Right hindlimb (tissue), 1 donor: ENCODE measurements at regions not wholly inside any gene's neighbourhood (a gene's known extent, or its start where the extent isn't known, plus 50 kb on each side); places are given as distances from the start of the nearest gene placed in this dataset.
"Not testable (repeated sequence)": the region's sequence is repeated elsewhere in the genome, so short reads cannot be mapped to it uniquely, and the experiment has no call there.

Experiments
- DNase-seq: peaks from one replicate; pipeline ENCODE4 v3.0.0-alpha.2; 2018

DNA sequence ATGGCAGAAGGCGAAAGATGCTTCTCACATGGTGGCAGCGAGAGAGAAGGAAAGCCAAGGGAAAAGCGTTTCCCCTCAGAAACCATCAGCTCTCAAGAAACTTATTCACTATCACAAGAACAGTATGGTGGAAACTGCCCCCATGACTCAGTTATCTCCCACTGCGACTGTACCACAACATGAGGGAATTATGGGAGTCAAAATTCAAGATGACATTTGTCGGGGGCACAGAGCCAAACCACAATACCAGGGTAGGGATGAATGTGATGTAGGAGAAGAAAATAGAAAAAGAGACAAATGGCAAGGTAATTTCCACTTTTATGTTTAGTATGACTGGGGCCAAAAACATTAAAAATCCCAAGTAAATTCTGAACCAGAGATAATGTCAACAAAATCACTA is 216.8 kb downstream of the TRIM36 start:
- no peak for DNase-seq

DNA sequence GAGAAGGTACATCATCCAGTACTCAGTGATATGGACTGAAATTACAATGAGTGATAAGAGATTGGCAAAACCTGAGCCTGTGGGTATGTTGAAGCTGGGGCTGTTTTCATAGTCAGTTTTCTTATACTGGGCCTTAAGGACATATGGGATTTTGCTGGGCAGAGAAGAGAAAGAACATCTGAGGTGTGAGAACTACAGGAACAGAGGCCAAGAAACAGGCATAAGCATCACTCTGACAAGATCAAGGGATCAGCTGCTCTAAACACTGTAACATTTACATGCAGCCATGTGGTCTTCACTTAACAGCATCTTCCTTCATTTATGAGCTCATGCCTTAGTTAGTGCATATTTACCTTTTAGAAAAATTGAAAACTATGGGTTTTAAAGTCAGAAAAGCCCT is 220.0 kb downstream of the TRIM36 start:
- DNase-seq = no peak

DNA sequence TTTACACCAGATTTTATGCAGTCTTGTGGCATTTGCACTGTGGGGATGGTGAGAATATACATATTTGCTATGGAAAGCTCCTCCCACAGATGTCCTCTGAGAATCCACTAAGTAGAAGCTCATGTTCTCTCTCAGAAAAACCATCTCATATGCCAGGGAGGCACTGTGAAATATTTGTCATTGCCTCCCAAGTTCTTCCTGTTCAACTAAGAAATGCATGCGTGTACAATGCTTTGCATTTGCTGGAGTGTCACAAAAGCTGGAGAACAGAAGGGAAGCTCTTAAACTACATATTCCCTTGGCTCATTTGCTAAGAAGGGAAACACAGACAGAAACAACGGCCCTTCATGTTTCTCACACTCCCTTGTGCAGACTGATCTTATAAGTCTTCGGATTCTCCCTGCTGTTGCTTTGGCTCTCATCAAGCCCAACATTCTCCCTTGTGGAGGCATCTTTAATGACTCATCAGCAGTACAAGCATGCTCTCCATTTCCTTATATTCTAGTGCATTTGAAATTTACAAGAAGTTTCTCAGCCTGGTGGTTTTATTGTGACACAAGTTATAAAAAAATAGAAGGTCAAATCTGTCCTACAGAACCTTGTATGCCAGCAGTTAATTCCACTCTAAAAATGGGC is 220.6 kb downstream of the TRIM36 start:
- DNase-seq = no peak

DNA sequence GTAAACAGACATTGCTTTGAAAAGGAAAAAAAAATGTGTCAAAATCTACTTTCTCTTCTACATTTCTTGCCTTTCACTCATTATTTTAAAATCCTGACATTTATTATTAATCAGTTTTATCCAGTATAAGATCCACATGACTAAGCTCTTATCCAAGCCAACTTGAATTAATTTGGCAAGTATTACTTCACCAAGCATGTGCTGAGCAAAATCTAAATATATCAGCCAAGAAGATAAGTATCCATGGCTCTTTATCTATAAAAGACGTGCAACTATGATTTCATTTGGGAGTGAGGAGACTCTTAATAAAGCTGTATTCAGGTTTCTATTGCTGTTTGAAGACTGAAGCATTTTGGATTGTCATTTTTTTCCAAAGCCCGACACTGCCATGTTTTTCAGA is 221.3 kb downstream of the TRIM36 start:
- DNase-seq = no peak

DNA sequence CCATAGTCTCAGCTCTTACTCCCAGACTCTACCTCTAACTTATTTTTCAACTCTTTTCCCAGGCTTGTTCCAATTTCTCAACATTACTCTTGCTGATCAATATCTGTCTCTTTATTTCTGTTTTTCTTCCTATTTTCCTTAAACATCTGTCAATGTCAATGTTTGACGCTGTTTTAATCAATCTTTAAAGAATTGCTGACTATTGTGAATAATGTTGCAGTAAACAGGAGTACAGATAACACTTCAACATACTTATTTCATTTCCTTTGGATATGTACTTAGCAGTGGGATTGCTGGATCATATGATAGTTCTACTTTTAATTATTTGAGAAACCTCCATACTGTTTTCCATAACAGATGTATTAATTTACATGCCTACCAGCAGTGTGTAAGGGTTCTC is 229.0 kb downstream of the TRIM36 start:
- no peak for DNase-seq

DNA sequence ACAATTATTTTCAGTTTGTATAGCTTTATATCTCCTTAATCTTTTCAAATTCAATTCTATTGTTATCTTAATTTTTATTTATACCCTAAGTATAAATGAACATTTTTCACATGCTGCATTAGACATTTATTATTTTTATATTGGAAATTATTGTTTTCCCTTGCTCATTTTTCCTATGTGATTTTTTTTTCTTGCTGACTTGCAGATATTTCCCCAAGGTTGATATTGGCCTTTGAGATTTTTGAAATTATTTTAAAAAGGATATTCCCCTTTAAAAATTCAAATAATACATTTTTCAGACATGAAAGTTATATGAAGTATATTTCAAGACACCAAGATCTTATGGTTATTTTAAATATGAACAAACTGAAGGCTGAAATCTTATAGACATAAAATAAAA is 234.2 kb downstream of the TRIM36 start:
- DNase-seq = no peak

DNA sequence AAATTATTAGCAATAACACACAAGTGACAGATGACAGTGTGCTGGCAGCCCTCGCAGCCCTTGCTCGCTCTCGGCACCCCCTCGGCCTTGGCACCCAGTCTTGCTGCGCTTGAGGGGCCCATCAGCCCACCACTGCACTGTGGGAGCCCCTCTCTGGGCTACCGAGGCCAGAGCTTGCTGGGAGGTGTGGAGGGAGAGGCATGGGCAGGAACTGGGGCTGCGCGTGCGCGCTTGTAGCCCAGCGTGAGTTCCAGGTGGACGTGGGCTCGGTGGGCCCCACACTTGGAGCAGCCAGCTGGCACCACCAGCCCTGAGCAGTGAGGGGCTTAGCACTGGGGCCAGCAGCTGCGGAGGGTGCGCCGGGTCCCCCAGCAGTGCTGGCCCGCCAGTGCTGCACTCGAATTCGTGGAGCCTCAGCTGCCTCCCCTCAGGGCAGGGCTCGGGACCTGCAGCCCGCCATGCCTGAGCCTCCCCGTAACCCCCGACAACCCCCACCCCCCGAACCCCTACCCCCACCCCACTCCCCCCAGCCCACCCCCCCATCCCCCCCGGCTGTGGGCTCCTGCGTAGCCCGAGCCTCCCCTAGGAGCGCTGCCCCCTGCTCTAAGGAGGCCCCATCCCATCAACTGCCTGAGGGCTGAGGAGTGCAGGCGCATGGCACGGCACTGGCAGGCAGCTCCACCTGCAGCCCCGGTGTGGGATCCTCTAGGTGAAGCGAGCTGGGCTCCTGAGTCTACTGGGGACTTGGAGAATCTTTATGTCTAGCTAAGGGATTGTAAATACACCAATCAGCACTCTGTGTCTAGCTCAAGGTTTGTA is 240.9 kb downstream of the TRIM36 start:
- DNase-seq = no peak

DNA sequence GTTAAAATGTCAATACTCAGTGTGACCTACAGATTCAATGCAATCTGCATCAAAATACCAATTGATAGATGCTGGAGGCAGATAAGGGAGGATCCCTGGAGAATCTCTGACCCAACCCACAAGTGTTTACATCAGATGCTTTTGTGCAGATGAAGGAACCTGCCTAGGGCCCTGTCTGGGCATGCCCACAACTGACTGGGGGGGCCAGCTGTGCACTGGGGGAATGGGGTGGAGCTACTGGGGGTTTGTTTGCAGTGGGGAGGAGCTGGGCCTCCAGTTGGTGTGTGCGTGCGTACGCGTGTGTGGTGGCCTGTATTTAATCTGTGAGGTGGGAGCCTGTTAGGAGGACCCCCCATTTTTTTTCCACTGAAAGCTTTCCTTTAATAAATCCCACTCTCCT is 244.9 kb downstream of the TRIM36 start:
- DNase-seq = no peak

DNA sequence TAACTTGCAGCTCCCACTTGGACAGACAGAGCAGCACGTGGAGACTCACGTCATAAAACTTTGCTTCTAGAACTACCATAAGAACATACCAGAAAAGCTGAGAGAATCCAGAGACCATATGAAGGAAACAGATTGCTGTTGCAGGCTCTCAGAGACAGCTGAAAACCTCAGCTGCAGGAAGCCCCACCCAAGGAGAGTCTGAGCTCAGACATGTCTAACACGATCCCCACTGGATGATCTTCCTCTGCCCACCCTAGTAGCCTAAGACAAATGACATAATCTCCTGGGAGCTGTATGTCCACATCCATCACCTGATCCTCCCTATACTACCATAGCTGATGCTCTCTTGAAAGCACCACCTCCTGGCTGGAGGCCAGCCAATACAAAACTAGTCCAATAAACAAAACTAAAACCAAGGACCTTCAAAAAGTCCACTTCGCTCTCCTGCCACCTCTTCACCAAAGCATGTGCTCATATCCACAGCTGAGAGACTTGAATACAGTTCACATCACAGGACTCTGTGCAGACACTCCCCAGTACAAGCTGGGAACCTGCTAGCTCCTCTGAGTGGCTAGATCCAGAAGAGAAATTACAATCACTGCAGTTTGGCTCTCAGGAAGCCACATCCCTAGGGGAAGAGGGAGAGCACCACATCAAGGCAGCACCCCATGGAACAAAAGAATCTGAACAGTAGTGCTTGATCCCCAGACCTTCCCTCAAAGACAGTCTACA is 257.4 kb downstream of the TRIM36 start:
- no peak for DNase-seq

DNA sequence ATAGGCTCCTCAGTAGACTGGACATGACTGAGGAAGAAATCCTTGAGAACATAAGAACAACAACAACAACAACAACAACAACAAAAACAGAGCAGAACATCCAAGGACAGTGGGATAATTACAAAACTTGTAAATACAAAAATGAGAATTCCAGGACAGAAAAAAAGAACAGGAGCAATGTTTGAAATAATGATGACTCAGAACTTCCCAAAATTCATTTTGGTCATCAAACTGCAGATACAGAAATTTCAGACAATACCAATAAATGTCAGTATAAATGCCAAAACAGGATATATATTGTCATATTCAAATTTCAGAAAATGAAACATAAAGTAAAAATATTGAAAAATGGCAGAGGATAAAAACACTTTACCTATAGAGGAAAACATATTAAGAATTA is 259.0 kb downstream of the TRIM36 start:
- no peak for DNase-seq

DNA sequence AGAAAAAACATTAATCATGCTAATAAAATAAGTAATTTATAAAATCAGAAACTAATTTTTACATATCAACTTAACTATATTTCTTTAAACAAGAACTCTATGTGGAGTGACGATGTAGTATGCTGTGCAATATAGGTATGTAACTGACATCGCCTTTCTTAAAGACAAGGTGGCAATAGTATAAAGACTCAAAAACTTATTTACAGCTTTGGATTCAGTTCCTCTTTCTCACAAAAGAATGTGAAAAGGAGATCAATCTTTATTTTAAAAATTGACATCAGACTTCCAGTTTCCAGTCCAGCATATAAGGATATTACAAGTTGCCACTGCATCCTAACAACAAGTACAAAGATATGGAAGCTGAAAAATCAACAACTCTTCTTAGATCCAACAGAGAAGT is 260.3 kb downstream of the TRIM36 start:
- DNase-seq = no peak

DNA sequence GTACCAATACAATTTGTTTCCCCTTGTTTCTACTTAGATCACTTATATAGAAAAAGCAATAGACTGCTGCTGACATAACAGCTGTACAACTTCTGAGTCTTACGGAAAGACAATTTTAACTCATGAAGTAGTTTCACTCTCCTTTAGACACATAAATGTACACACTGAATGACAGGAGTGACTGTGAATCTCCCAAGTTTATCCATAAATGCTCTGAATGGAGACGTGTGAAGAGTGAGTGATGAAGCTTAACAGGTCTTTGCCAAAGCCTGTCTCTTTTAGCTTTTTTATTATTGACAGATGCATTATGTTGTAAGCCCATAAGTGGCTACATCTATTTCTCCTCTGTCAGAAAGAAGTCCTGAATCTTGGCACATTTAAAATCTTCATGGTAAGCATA is 265.9 kb downstream of the TRIM36 start:
- DNase-seq = no peak

DNA sequence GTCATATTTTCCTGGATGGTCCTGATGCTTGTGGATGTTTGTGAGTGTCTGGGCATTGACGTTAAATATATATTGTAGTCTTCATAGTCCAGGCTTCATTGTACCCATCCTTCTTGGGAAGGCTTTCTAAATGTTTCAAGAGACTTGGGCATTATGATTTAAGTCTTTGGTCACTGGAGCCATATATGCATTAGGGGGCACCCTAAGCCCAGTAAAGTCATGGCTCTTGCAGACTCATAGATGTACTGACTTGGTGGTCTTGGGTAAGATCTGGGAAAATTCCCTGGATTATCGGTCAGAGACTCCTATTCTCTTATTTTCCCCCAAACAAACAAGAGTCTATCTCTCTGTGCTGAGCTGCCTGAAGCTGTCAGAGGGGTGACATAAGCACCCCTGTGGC is 271.1 kb downstream of the TRIM36 start:
- no peak for DNase-seq

DNA sequence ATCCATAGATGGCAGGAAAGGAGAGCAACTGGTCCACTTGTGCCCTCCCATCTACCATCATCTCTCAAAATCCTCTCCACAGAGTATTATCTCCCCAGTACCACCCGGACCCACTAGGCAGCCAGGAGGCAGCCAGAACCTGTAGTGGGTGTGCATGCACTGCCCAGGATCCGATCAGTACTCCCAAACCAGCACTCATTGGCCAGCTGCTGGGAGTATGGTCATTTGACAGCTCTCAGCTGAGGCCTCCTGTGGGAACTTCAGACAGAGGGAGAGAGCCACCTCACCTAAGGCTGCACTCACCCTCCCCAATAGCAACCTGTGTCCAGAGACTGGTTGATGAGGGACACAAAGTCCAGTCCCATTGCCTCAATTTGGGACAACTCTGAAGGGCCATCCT is 286.0 kb downstream of the TRIM36 start:
- no peak for DNase-seq

DNA sequence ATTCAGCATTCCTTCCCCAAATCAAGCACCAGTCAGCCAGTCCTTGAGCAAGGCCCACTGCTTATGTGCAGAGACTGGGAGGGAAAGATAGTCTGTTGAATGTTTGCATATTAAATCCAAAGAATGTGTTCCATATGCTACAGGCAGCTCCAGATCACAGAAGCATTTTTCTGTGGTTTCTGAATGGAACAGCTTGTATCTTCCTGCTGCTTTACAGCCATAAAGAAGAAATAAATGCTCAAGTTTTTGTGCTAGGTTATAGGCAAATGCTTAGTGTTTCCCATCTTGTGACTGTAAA is 310.3 kb downstream of the TRIM36 start:
- DNase-seq = no peak

DNA sequence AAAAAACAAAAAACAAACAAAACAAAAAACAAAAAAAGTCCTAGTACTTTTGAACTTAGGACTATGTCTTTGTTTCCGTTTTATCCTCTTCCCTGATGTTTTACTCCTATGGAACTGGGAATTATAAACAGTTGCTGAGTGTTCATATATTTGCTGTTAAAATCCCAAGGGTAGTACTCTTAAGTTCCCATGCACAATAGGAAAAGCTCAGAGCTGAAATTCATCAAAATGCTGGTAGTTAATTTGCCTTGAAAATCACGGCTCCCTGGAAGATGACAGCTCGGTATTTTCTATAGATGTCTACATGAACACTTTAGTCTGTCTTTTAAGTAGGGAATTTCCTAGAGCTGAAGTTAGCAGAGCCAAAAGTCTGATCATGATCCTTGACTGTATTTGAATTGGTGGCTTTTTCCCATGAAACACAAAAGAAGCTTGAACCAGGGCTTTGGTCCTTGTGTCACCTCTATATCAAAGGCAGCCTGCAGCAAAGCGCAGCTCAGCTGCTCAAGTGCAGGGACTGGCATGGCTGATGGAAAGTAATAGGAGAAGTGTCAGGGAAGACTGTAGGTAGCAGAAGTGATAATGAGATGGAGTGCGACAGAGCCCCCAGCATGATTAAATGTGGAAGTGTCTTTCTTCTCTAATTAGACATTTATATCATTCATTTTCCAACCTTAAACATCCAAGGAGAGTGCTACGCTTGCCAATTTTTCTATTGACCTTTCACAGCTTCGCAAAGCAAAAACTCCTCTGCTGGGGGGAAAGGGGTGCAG is 310.9 kb downstream of the TRIM36 start:
- no peak for DNase-seq

DNA sequence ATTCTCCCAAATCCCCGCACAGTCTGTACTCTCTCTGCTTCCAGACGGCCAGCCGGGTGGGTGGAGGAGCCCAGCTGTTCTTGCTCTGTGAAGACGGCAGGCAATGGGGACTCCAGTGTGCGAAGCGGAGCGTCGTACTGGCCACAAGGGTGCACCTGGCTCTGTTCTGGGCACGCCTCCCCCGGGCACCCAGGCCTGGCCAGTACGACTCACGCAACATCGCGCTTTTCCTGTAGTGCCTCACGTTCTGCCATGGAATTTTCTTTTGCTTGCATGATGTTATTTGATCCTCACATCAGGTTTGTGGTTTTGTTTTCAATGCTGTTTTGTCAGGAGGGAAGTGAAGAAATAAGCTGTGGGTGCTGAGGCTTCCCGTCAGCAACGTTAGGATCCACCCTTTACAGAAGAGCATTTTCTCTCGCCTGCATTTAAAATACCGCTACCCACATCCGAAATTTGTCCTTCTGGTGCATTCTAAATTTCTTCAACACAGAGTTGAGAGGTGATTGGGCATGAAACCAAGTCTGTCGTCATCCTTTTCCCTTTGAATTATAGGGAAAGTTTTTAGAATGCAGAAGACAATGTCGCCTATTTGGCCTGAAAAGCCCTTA is 311.7 kb downstream of the TRIM36 start:
- peak; percentile 50 for DNase-seq

DNA sequence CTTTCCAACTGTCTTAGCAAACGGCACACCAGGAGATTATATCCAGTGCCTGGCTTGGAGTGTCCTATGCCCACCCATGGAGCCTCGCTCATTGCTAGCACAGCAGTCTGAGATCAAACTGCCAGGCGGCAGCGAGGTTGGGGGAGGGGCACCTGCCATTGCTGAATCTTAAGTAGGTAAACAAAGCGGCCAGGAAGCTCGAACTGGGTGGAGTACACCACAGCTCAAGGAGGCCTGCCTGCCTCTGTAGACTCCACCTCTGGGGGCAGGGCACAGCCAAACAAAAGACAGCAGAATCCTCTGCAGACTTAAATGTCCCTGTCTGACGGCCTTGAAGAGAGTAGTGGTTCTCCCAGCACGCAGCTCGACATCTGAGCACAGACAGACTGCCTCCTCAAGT is 325.0 kb downstream of the TRIM36 start:
- not testable (repeated sequence) for DNase-seq

DNA sequence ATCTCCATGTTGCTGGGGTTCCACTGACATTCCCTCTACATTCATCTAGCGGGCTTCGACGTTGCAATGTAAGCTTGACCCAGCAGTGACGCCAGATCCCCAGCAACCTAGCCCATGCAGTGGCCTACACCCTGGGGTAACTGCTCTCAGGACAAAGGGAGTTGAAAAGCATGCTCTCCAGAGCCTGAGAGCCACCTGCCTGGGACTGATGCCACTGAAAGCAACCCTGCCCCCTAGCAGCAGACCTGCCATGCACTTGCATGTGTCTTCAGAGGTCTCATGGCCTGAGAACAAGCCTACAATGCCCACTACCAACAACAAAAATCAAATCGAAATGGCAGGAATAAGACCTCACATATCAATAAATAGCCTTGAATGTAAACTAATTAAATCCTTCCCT is 330.3 kb downstream of the TRIM36 start:
- DNase-seq = no peak

DNA sequence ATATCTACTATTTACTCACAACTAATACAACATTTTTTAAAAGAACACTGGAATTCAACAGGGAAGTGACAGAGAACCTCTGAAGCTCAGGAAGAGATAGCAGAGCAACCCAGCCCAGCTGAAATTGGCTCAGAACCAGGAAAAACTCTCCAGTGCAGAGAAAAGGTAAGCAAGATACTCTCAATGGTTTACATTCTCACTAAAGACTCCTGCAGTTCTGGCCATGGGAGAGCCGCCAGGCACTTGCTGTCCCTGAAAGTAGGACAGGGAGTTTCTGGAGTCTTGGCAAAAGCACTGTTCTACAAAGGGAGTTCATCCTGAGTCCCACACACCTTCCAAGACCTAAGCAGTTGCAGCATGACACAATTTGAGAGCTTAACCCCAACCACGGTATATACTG is 330.8 kb downstream of the TRIM36 start:
- no peak for DNase-seq

DNA sequence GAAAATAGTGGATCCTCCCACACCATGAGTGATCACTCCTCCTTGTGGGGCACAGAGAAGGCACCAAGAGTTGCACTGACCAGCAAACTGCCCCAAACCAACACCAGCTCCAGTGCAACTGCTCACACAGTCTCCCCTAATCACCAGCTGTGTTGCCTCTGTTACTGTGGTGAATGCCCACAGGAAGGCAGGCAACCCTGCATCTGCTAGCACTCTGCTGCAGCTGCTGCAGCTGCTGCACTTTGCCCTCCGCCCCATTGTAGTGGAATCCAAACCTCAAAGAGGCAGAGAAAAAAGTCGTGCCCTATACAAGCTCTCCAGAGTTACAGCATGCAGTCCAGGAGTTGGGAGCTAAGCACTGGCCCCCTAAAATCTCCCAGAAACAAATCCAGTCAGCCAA is 339.6 kb downstream of the TRIM36 start:
- no peak for DNase-seq

DNA sequence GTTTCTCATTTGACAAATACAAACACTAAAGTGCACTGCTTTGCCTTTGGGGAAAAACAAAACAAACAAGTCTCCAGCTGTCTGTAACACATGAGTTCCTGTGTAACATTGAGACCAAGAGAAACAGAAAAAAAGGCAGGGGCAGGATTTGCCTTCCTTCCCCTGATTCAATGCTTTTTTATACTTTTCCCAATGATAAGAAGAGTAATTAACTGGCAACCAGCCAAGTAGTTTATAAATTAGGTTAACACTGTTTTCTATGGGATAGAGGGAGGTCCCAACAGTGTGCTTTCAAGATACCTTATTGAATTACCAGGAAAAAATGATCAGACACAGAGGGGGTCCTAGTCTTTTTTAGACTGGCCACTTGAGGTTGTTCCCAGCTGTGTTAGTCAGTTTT is 346.8 kb downstream of the TRIM36 start:
- DNase-seq = no peak

DNA sequence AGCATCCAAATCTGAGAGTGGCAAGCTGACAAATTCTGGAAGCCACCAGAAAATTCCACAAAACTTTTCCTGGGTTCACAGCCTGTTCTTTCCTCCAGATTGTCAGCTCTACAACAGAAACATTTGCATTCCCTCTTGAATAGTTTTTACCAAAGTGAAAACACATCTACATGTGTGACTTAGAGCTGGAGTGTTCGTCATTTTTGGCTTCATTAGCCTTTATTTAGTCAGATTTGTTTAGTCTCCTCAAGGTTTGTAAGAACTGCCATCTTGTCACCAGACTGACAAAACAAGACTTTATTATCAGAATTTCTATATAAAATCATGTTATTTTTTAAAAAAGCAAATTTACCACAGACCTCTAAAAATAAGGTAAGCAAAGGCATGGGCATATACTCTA is 347.3 kb downstream of the TRIM36 start:
- no peak for DNase-seq
